HG03159 (cell line): ENCODE measurements at regions not wholly inside any gene's neighbourhood (a gene's known extent, or its start where the extent isn't known, plus 50 kb on each side); places are given as distances from the start of the nearest gene placed in this dataset.
"Not testable (repeated sequence)": the region's sequence is repeated elsewhere in the genome, so short reads cannot be mapped to it uniquely, and the experiment has no call there.

ENCODE experiments used
- ATAC-seq: cut with Tn5 transposase; IDR thresholded peaks from one replicate; pipeline ENCODE4 v1.9.1; 2021; ENCODE audit warnings: mild to moderate bottlenecking, moderate library complexity; ENCODE audit not compliant: unreplicated experiment

- ATAC-seq: no peak
Measured at GRCh38 chr4:20062054-20062453, 189.7 kb upstream of the SLIT2 start.

GRCh38 chr4:20050768-20051167, 200.9 kb upstream of the SLIT2 start:
- ATAC-seq: no peak

GRCh38 chr4:20049889-20050288, 201.8 kb upstream of the SLIT2 start:
- ATAC-seq: no peak

- ATAC-seq: no peak
Measured at GRCh38 chr4:20046931-20047677, 204.6 kb upstream of the SLIT2 start.

- no peak for ATAC-seq
Measured at GRCh38 chr4:20046179-20046578, 205.5 kb upstream of the SLIT2 start.

GRCh38 chr4:20044966-20045365, 206.7 kb upstream of the SLIT2 start:
- ATAC-seq: no peak

- no peak for ATAC-seq
Measured at GRCh38 chr4:20044502-20044911, 207.2 kb upstream of the SLIT2 start.

GRCh38 chr4:20043991-20044390, 207.7 kb upstream of the SLIT2 start:
- no peak for ATAC-seq

GRCh38 chr4:20042769-20043168, 208.9 kb upstream of the SLIT2 start:
- no peak for ATAC-seq

GRCh38 chr4:20041839-20042407, 209.8 kb upstream of the SLIT2 start:
- ATAC-seq: no peak

- ATAC-seq: no peak
Measured at GRCh38 chr4:20037745-20038144, 214.0 kb upstream of the SLIT2 start.

- ATAC-seq: no peak
Measured at GRCh38 chr4:20030108-20030507, 221.6 kb upstream of the SLIT2 start.

GRCh38 chr4:20028645-20029044, 223.1 kb upstream of the SLIT2 start:
- ATAC-seq: no peak

GRCh38 chr4:20026456-20026855, 225.2 kb upstream of the SLIT2 start:
- no peak for ATAC-seq

- ATAC-seq: no peak
Measured at GRCh38 chr4:20022471-20022870, 229.2 kb upstream of the SLIT2 start.

GRCh38 chr4:20020056-20020455, 231.6 kb upstream of the SLIT2 start:
- no peak for ATAC-seq

- no peak for ATAC-seq
Measured at GRCh38 chr4:20019310-20020015, 232.2 kb upstream of the SLIT2 start.

- no peak for ATAC-seq
Measured at GRCh38 chr4:20017777-20018115, 234.0 kb upstream of the SLIT2 start.

GRCh38 chr4:20017070-20017776, 234.5 kb upstream of the SLIT2 start:
- ATAC-seq: no peak

GRCh38 chr4:20015636-20016224, 236.0 kb upstream of the SLIT2 start:
- ATAC-seq: no peak

- not testable (repeated sequence) for ATAC-seq
Measured at GRCh38 chr4:20003836-20004558, 247.7 kb upstream of the SLIT2 start.
